H9 (cell line): ENCODE measurements at regions not wholly inside any gene's neighbourhood (a gene's known extent, or its start where the extent isn't known, plus 50 kb on each side); places are given as distances from the start of the nearest gene placed in this dataset.

Experiments used
- DNase-seq: peaks from one replicate; pipeline ENCODE4 v3.0.0-alpha.2; 2017
- H2AFZ ChIP-seq: one replicate; pipeline ENCODE4 v1.6.1; 2013; ENCODE audit warnings: mild to moderate bottlenecking, low read length, control low read depth, moderate library complexity
- H2AK5ac ChIP-seq: 2 replicates; pipeline ENCODE4 v1.6.1; 2013; ENCODE audit warnings: low read length, control low read depth, mixed read lengths; ENCODE audit not compliant: insufficient read length
- H2BK120ac ChIP-seq: one replicate; pipeline ENCODE4 v1.6.1; 2013; ENCODE audit warnings: low read depth, mild to moderate bottlenecking, low read length, control low read depth, inconsistent platforms; ENCODE audit not compliant: poor library complexity, severe bottlenecking
- H2BK12ac ChIP-seq: 2 replicates; pipeline ENCODE4 v1.6.1; 2013; ENCODE audit warnings: low read length, control low read depth, mixed read lengths, low read depth; ENCODE audit not compliant: insufficient read length
- H2BK15ac ChIP-seq: 2 replicates; pipeline ENCODE4 v1.6.1; 2013; ENCODE audit warnings: low read depth, low read length, control low read depth
- H2BK20ac ChIP-seq: one replicate; pipeline ENCODE4 v1.6.1; 2013; ENCODE audit warnings: low read depth, mild to moderate bottlenecking, low read length, control low read depth, inconsistent platforms; ENCODE audit not compliant: poor library complexity, severe bottlenecking
- H2BK5ac ChIP-seq: 2 replicates; pipeline ENCODE4 v1.6.1; 2013; ENCODE audit warnings: low read length, control low read depth, mixed read lengths; ENCODE audit not compliant: insufficient read length
- H3K14ac ChIP-seq: 2 replicates; pipeline ENCODE4 v1.6.1; 2013; ENCODE audit warnings: low read length, control low read depth; ENCODE audit not compliant: insufficient read depth
- H3K18ac ChIP-seq: 2 replicates; pipeline ENCODE4 v1.6.1; 2013; ENCODE audit warnings: low read depth, mild to moderate bottlenecking, mixed read lengths, low read length, control low read depth; ENCODE audit not compliant: insufficient read length
- H3K23ac ChIP-seq: 2 replicates; pipeline ENCODE4 v1.6.1; 2013; ENCODE audit warnings: low read length, control low read depth, mixed read lengths, low read depth; ENCODE audit not compliant: insufficient read length
- H3K23me2 ChIP-seq: 2 replicates; pipeline ENCODE4 v1.6.1; 2013; ENCODE audit warnings: low read depth, mild to moderate bottlenecking, mixed read lengths, low read length, control low read depth; ENCODE audit not compliant: insufficient read length, poor library complexity, severe bottlenecking
- H3K27ac ChIP-seq: 2 replicates; pipeline ENCODE4 v1.5.1; 2013; ENCODE audit warnings: low read length, control low read depth, mixed read lengths, low read depth; ENCODE audit not compliant: insufficient read length
- H3K27me3 ChIP-seq: 2 replicates; pipeline ENCODE4 v1.6.1; 2013; ENCODE audit warnings: low read length, control low read depth, inconsistent platforms; ENCODE audit not compliant: insufficient read depth
- H3K4ac ChIP-seq: 2 replicates; pipeline ENCODE4 v1.6.1; 2013; ENCODE audit warnings: low read depth, mild to moderate bottlenecking, control low read depth, inconsistent platforms, low read length, moderate library complexity
- H3K4me1 ChIP-seq: 2 replicates; pipeline ENCODE4 v1.6.1; 2013; ENCODE audit warnings: low read length, control low read depth, inconsistent platforms; ENCODE audit not compliant: insufficient read depth
- H3K4me2 ChIP-seq: 2 replicates; pipeline ENCODE4 v1.6.1; 2013; ENCODE audit warnings: low read length, control low read depth, mixed read lengths; ENCODE audit not compliant: insufficient read length, insufficient read depth
- H3K56ac ChIP-seq: 2 replicates; pipeline ENCODE4 v1.6.1; 2013; ENCODE audit warnings: low read depth, mild to moderate bottlenecking, mixed read lengths, low read length, control low read depth; ENCODE audit not compliant: insufficient read length
- H3K79me1 ChIP-seq: 2 replicates; pipeline ENCODE4 v1.6.1; 2013; ENCODE audit warnings: low read depth, mild to moderate bottlenecking, moderate library complexity, low read length, control low read depth, inconsistent platforms; ENCODE audit not compliant: insufficient read depth, poor library complexity, severe bottlenecking
- H3K79me2 ChIP-seq: 2 replicates; pipeline ENCODE4 v1.6.1; 2013; ENCODE audit warnings: low read length, control low read depth, inconsistent platforms; ENCODE audit not compliant: insufficient read depth
- H3K9ac ChIP-seq: 2 replicates; pipeline ENCODE4 v1.6.1; 2013; ENCODE audit warnings: low read length, control low read depth, mixed read lengths; ENCODE audit not compliant: insufficient read length; ENCODE audit errors: extremely low read depth
- H3K9me3 ChIP-seq: one replicate; pipeline ENCODE4 v1.6.1; 2013; ENCODE audit warnings: low read depth, low read length, inconsistent platforms; ENCODE audit not compliant: control insufficient read depth
- H3T11ph ChIP-seq: one replicate; pipeline ENCODE4 v1.6.1; 2013; ENCODE audit warnings: mild to moderate bottlenecking, low read length, control low read depth, inconsistent platforms
- H4K20me1 ChIP-seq: one replicate; pipeline ENCODE4 v1.6.1; 2013; ENCODE audit not compliant: control insufficient read depth, insufficient read length, insufficient read depth
- H4K5ac ChIP-seq: 2 replicates; pipeline ENCODE4 v1.6.1; 2013; ENCODE audit warnings: low read depth, mild to moderate bottlenecking, mixed read lengths, low read length, control low read depth; ENCODE audit not compliant: insufficient read length
- H4K8ac ChIP-seq: replicated peaks from 2 replicates; pipeline ENCODE4 v1.6.1; 2013; ENCODE audit warnings: low read length, control low read depth, mixed read lengths, low read depth; ENCODE audit not compliant: insufficient read length
- H4K91ac ChIP-seq: 2 replicates; pipeline ENCODE4 v1.6.1; 2013; ENCODE audit warnings: low read depth, mild to moderate bottlenecking, moderate library complexity, mixed read lengths, low read length, control low read depth; ENCODE audit not compliant: insufficient read length
- H3K27ac Mint-ChIP-seq, 3 experiments: 2 replicates in 2 of 3; 3 replicates in 1 of 3; pipeline ENCODE4 v1.8.0; 2020 to 2021; ENCODE audit warnings: mixed read lengths in 3 of 3, mild to moderate bottlenecking in 1 of 3, moderate library complexity in 1 of 3
- H3K27me3 Mint-ChIP-seq: 2 replicates; pipeline ENCODE4 v1.8.0; 2021; ENCODE audit warnings: low read depth, mild to moderate bottlenecking, moderate library complexity, mixed read lengths
- H3K36me3 Mint-ChIP-seq, 3 experiments: 2 replicates in 2 of 3; 3 replicates in 1 of 3; pipeline ENCODE4 v1.8.0; 2020 to 2021; ENCODE audit warnings: low read depth in 3 of 3, mixed read lengths in 3 of 3; ENCODE audit not compliant: insufficient read depth in 1 of 3
- H3K4me1 Mint-ChIP-seq, 2 experiments: 2 replicates each; pipeline ENCODE4 v1.8.0; 2020; ENCODE audit warnings: mixed read lengths in 2 of 2
- H3K4me3 Mint-ChIP-seq, 2 experiments: 2 replicates in 1 of 2; 3 replicates in 1 of 2; pipeline ENCODE4 v1.8.0; 2020 to 2021; ENCODE audit warnings: mild to moderate bottlenecking in 2 of 2, mixed read lengths in 2 of 2, moderate library complexity in 1 of 2
- H3K9me3 Mint-ChIP-seq, 2 experiments: 2 replicates in 1 of 2; 3 replicates in 1 of 2; pipeline ENCODE4 v1.8.0; 2020; ENCODE audit warnings: mild to moderate bottlenecking in 2 of 2, mixed read lengths in 2 of 2, moderate library complexity in 1 of 2
- CTCF ChIP-seq: fragments of 200-600 bp; sonication (generic); conservative IDR thresholded peaks from 3 replicates; pipeline ENCODE4 v1.8.0; 2021; ENCODE audit warnings: antibody characterized with exemption, mild to moderate bottlenecking
- WGBS: extraction: QIAGEN DNeasy Blood & Tissue Kit; methylation state at CpG from one replicate; pipeline ENCODE4 v1.1.7; 2013; ENCODE audit warnings: missing lambda C conversion rate, low lambda C conversion rate, mixed read lengths; ENCODE audit not compliant: insufficient read length; ENCODE audit errors: extremely low coverage; 5-methylcytosine and 5-hydroxymethylcytosine counted together

GRCh38 chr6:50271266-50271665 is 221.5 kb upstream of the DEFB112 start:
- Histone ChIP-seq H3K27me3 (no peaks in the 10 kb centered on the region), H3K56ac (no peak overlapping the region), H4K8ac (no peak overlapping the region), H3K4me2 (no peak overlapping the region), H4K20me1 (no peaks in the 10 kb centered on the region), H3K18ac (no peak overlapping the region), H3K79me1 (no peaks in the 10 kb centered on the region), H4K91ac (no peak overlapping the region), H2BK12ac (no peak overlapping the region), H3K23ac (no peak overlapping the region), H2AK5ac (no peak overlapping the region), H3T11ph (no peak overlapping the region), H3K79me2 (no peaks in the 10 kb centered on the region), H2BK5ac (no peak overlapping the region), H3K27ac (no peak overlapping the region), H4K5ac (no peak overlapping the region), H3K23me2 (no peaks in the 10 kb centered on the region), H2BK120ac (no peak overlapping the region), H3K9ac (no peak overlapping the region), H2AFZ (no peak overlapping the region), H3K9me3 (no peaks in the 10 kb centered on the region), H3K14ac (no peak overlapping the region), H2BK15ac (no peak overlapping the region), H3K4me1 (no peaks in the 10 kb centered on the region; the same call in 1 of the 2 replicates), H3K4ac (no peak overlapping the region), H2BK20ac (no peak overlapping the region)
- H3K36me3 Mint-ChIP-seq: no peaks in the 10 kb centered on the region; a peak in 1 of 7 replicates
- no peak for DNase-seq
- no peak overlapping the region for H3K27ac Mint-ChIP-seq
- WGBS: no CpG with 5 or more reads among the region's 2 CpGs
- H3K27me3 Mint-ChIP-seq: no peaks in the 10 kb centered on the region
- no peak for TF ChIP-seq CTCF
- no peaks in the 10 kb centered on the region; a peak in 1 of 5 replicates for H3K9me3 Mint-ChIP-seq
- peaks cover 5 to 6% of the 10 kb centered on the region in 2 experiments; a peak in 3 of 4 replicates for H3K4me1 Mint-ChIP-seq
- H3K4me3 Mint-ChIP-seq: no peak overlapping the region
